ENCODE measurements at regions not wholly inside any gene's neighbourhood (a gene's known extent, or its start where the extent isn't known, plus 50 kb on each side); places are given as distances from the start of the nearest gene placed in this dataset.
"Not testable (repeated sequence)": the region's sequence is repeated elsewhere in the genome, so short reads cannot be mapped to it uniquely, and the experiment has no call there.

GRCh38 chr12:42030588-42030987 lies 114.1 kb downstream of the GXYLT1 start:
- no peak for DNase-seq

- no peak for DNase-seq
Measured at GRCh38 chr12:42027546-42027945, 117.1 kb downstream of the GXYLT1 start.

- no peak for DNase-seq
Measured at GRCh38 chr12:42024495-42024830, 120.2 kb downstream of the GXYLT1 start.

- peak; percentile 55 to 61 for DNase-seq
Measured at GRCh38 chr12:42023733-42024494, 120.8 kb downstream of the GXYLT1 start.

- DNase-seq, result not testable (repeated sequence)
Measured at GRCh38 chr12:42021937-42022336, 122.7 kb downstream of the GXYLT1 start.

GRCh38 chr12:42021469-42021868 lies 123.2 kb downstream of the GXYLT1 start:
- DNase-seq, result peak in 1 of 2 donors; percentile 25

GRCh38 chr12:42020226-42020625 lies 124.4 kb downstream of the GXYLT1 start:
- no peak for DNase-seq

- no peak for DNase-seq
Measured at GRCh38 chr12:42019746-42020145, 124.9 kb downstream of the GXYLT1 start.

GRCh38 chr12:42017051-42017450 lies 127.6 kb downstream of the GXYLT1 start:
- DNase-seq, result no peak

- DNase-seq, result no peak
Measured at GRCh38 chr12:42015051-42015461, 129.6 kb downstream of the GXYLT1 start.

GRCh38 chr12:42012501-42012900 lies 132.2 kb downstream of the GXYLT1 start:
- DNase-seq, result not testable (repeated sequence)

GRCh38 chr12:42010715-42011114 lies 134.0 kb downstream of the GXYLT1 start:
- DNase-seq, result no peak

- DNase-seq, result no peak
Measured at GRCh38 chr12:42010257-42010656, 134.4 kb downstream of the GXYLT1 start.

GRCh38 chr12:42008996-42009395 lies 135.7 kb downstream of the GXYLT1 start:
- DNase-seq, result no peak

- no peak for DNase-seq
Measured at GRCh38 chr12:42003031-42003430, 141.6 kb downstream of the GXYLT1 start.

- DNase-seq, result no peak
Measured at GRCh38 chr12:42002563-42002962, 142.1 kb downstream of the GXYLT1 start.

GRCh38 chr12:41998436-41998835 lies 146.2 kb downstream of the GXYLT1 start:
- no peak for DNase-seq

- DNase-seq, result no peak
Measured at GRCh38 chr12:41993283-41993682, 151.4 kb downstream of the GXYLT1 start.

- DNase-seq, result no peak
Measured at GRCh38 chr12:41992692-41993215, 151.9 kb downstream of the GXYLT1 start.

GRCh38 chr12:41992022-41992421 lies 152.7 kb downstream of the GXYLT1 start:
- DNase-seq, result no peak

- no peak for DNase-seq
Measured at GRCh38 chr12:41988715-41989114, 156.0 kb downstream of the GXYLT1 start.

- not testable (repeated sequence) for DNase-seq
Measured at GRCh38 chr12:41986513-41986912, 158.2 kb downstream of the GXYLT1 start.

GRCh38 chr12:41983856-41984255 lies 160.8 kb downstream of the GXYLT1 start:
- no peak for DNase-seq

- DNase-seq, result no peak
Measured at GRCh38 chr12:41983394-41983793, 161.3 kb downstream of the GXYLT1 start.

GRCh38 chr12:41981758-41982157 lies 162.9 kb downstream of the GXYLT1 start:
- DNase-seq, result no peak

All from CD4-positive, alpha-beta T cell treated with Interleukin-4 for 1 hour (primary cell).